Esophagus muscularis mucosa (tissue), 4 donors: ENCODE measurements at regions not wholly inside any gene's neighbourhood (a gene's known extent, or its start where the extent isn't known, plus 50 kb on each side); places are given as distances from the start of the nearest gene placed in this dataset.

Experiments
- DNase-seq: peaks from one replicate; pipeline ENCODE4 v3.0.0-alpha.2; 2017; ENCODE audit errors: extremely low spot score
- H3K27ac ChIP-seq, 4 donors: fragments of 200-600 bp; sonication (generic); replicated peaks in 1 of 4; 1 replicate in 3 of 4; 2 replicates in 1 of 4; pipeline ENCODE4 v1.5.1; 2016 to 2019; ENCODE audit warnings: mild to moderate bottlenecking in 1 of 4
- H3K27me3 ChIP-seq, 4 donors: fragments of 200-600 bp; sonication (generic); one replicate each; pipeline versions ENCODE4 v1.5.1 to v1.6.0; 2016 to 2019
- H3K36me3 ChIP-seq, 4 donors: fragments of 200-600 bp; sonication (generic); one replicate each; pipeline ENCODE4 v1.5.1; 2016 to 2019
- H3K4me1 ChIP-seq, 4 donors: fragments of 200-600 bp; sonication (generic); one replicate each; pipeline ENCODE4 v1.5.1; 2016 to 2019
- H3K4me3 ChIP-seq, 4 donors: fragments of 200-600 bp; sonication (generic); 1 replicate in 2 of 4; 2 replicates in 2 of 4; pipeline ENCODE4 v1.5.1; 2016 to 2019; ENCODE audit warnings: mild to moderate bottlenecking in 4 of 4, moderate library complexity in 1 of 4
- H3K9me3 ChIP-seq, 4 donors: fragments of 200-600 bp; sonication (generic); 1 replicate in 3 of 4; 2 replicates in 1 of 4; pipeline ENCODE4 v1.5.1; 2016 to 2019
- EP300 ChIP-seq: sonication (generic); formaldehyde crosslinking; IDR thresholded peaks from one replicate; pipeline ENCODE4 v1.6.1; 2017; ENCODE audit warnings: antibody characterized with exemption
- POLR2A ChIP-seq: fragments of 450-650 bp; IDR thresholded peaks from one replicate; pipeline ENCODE4 v1.6.1; 2017; ENCODE audit warnings: antibody characterized with exemption, moderate library complexity, mild to moderate bottlenecking, low read depth
- POLR2AphosphoS5 ChIP-seq, 2 donors: sonication (generic); formaldehyde crosslinking; IDR thresholded peaks; one replicate each; pipeline ENCODE4 v1.6.1; 2017; ENCODE audit warnings: antibody characterized with exemption in 2 of 2
- WGBS: methylation state at CpG from one replicate; pipeline ENCODE4 v1.1.5; 2018; 5-methylcytosine and 5-hydroxymethylcytosine counted together
- intact Hi-C: fragments of 100-400 bp; cut with DNase I; formaldehyde crosslinking; loops from one replicate; pipeline ENCODE4 v1.15.1; 2023
- TF ChIP-seq, protein P1 (sequence below), 3 experiments: fragments of 200-600 bp in 2 of 3; fragments of 450-650 bp in 1 of 3; sonication (generic) in 2 of 3; IDR thresholded peaks; one replicate each; pipeline ENCODE4 v1.5.1; 2017 to 2019; ENCODE audit warnings: antibody characterized with exemption in 3 of 3, mild to moderate bottlenecking in 2 of 3, moderate library complexity in 1 of 3

DNA sequence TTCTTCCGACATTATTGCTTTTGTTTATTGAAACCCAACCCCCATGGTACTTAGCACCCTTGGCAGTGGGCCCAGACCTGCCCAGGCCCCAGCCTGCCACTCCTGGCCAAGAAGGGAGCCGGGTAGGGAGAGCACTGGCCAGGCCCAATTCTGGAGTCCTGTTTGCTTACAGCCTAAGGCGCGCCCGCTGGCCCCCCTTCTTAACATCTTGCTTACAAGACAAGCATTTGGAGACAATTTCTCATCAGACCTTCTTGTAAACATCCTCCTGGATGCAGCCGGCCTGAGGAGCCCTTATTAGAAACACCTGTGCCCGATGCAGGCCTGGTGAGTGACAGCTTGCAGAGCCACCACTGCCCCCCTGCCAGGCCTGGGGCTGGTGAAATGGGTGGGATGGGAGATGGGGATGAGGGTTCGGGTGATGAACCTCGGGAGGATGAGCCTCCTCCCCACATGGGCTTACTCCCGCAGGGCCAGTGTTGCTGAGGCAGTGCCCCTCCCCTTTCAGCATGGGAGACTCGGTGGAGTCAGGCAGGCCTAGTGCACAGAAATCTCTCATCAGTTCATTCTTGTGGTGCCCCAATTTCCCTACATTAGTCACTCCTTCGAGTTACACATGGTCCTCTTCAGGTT, 217.5 kb downstream of the CYP26B1 start:
- Histone ChIP-seq H3K27me3 (peaks cover 0 to 9% (median 0%) of the 10 kb centered on the region in 4 donors), H3K27ac (no peak overlapping the region), H3K9me3 (no peaks in the 10 kb centered on the region), H3K4me3 (no peak overlapping the region), H3K4me1 (peaks cover 0 to 3% (median 0%) of the 10 kb centered on the region in 4 donors), H3K36me3 (no peaks in the 10 kb centered on the region)
- peak; percentile 80 for DNase-seq
- WGBS = 66% methylated on average over 11 of the region's 12 CpGs
- intact Hi-C loops = no loop called here
- TF ChIP-seq, protein P1, sequence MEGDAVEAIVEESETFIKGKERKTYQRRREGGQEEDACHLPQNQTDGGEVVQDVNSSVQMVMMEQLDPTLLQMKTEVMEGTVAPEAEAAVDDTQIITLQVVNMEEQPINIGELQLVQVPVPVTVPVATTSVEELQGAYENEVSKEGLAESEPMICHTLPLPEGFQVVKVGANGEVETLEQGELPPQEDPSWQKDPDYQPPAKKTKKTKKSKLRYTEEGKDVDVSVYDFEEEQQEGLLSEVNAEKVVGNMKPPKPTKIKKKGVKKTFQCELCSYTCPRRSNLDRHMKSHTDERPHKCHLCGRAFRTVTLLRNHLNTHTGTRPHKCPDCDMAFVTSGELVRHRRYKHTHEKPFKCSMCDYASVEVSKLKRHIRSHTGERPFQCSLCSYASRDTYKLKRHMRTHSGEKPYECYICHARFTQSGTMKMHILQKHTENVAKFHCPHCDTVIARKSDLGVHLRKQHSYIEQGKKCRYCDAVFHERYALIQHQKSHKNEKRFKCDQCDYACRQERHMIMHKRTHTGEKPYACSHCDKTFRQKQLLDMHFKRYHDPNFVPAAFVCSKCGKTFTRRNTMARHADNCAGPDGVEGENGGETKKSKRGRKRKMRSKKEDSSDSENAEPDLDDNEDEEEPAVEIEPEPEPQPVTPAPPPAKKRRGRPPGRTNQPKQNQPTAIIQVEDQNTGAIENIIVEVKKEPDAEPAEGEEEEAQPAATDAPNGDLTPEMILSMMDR (IDR thresholded peaks at IDR 0.05) = no peak
- TF ChIP-seq POLR2A = no peak
- no peak for TF ChIP-seq EP300
- TF ChIP-seq POLR2AphosphoS5 (IDR thresholded peaks at IDR 0.05) = no peak

GRCh38 chr2:71929482-71929772, 218.2 kb downstream of the CYP26B1 start:
- TF ChIP-seq EP300 (no peak), POLR2A (no peak), POLR2AphosphoS5 (IDR thresholded peaks at IDR 0.05) (no peak)
- TF ChIP-seq, protein P1 (IDR thresholded peaks at IDR 0.05) = no peak
- Histone ChIP-seq H3K9me3 (no peaks in the 10 kb centered on the region), H3K4me3 (no peak overlapping the region), H3K27ac (no peak overlapping the region), H3K27me3 (peaks cover 0 to 9% (median 0%) of the 10 kb centered on the region in 4 donors), H3K36me3 (no peaks in the 10 kb centered on the region), H3K4me1 (no peaks in the 10 kb centered on the region)
- peak; percentile 66 for DNase-seq
- WGBS = 89% methylated on average over 2 of the region's 2 CpGs
- intact Hi-C loops = loop anchor here (5.0 to 10.0 kb wide), 3 partner anchors 218 to 815 kb away; partner anchors contain the start of gene CYP26B1

DNA sequence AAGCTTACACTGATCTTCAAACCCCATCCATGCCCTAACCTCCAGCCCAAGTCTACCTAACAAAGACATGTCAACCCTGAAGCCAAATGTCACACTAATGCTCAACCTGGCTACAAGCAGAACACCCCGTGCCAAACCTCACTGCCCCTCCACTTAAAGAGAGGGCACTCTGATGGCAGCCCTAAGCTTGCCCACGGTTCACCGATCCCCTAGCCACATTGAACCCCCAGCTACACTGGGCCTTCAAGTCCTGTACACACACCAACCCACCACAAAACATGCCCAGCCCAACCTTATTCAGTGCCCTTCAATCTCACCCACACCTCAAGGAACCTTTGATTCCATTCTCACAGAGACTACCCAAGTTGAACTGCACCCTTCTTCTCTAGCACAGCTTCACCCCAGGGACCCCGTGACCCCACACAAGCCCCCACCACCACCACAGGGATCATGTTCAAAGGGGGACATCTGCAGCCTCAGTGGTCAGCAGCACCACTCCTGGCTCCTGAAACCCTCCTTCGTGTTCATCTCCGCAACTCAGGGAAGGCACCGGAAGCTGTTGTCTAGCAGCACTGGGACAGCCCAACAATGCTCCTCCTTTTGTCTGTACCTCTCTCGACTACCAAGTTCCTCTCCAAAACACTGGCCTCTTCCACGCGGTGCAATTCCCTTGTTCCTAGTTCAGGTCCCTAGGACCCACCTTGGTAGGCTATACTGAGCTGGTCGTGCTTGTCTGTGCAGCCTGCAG, 218.8 kb downstream of the CYP26B1 start:
- H3K4me1 ChIP-seq = no peaks in the 10 kb centered on the region
- peaks cover 0 to 9% (median 0%) of the 10 kb centered on the region in 4 donors for H3K27me3 ChIP-seq
- no peak overlapping the region for H3K4me3 ChIP-seq
- H3K36me3 ChIP-seq = no peaks in the 10 kb centered on the region
- no peak overlapping the region for H3K27ac ChIP-seq
- TF ChIP-seq EP300 (no peak), POLR2AphosphoS5 (IDR thresholded peaks at IDR 0.05) (no peak), POLR2A (no peak)
- DNase-seq = peak; percentile 55
- intact Hi-C loops = loop anchor here (5.0 to 10.0 kb wide), 3 partner anchors 218 to 816 kb away; partner anchors contain the start of gene CYP26B1
- WGBS = 89% methylated on average over 10 of the region's 11 CpGs
- H3K9me3 ChIP-seq = no peaks in the 10 kb centered on the region

DNA sequence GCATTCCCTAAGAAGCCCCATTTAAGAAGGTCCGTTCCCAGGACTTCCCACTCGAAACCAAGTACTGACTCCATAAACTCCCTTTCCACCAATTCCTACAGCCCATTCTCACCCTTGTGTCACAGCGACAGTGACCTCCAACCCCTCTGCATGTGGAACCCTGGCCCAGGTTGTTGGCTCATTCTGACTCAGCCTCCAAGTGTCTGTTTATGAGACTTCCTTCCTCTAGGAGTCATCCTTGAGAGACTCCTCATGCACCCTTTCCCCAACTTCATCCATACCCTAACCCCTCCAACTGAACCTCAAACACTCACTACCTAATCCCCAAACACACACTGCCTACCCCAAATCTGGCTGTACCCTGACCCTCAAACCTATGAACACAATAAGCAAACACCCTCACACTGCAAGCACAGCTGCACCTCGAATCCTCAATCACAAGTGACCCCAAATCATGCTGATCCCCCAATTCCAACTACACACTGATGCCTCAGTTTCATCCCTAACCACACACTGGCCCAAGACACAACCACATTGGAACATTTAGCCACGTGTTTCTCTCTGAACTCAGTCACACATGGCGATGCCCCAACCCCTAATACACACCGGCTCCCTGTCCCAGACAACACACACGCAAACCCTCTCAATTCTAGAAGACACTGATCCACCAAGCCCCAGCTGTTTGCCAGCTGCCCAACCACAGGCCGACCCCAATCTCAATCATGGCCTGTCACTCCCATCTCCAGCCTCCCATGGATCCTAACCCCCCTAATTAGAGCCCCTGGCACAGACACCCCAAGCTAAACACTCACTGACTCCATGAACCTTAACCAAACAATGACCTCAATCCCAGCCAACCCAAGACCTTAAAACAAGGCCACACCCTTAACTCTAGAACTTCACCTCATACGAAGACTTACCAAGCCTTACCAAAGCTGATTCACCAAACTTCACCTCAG, 219.6 kb downstream of the CYP26B1 start:
- no peaks in the 10 kb centered on the region for H3K36me3 ChIP-seq
- no peak overlapping the region for H3K4me3 ChIP-seq
- no peaks in the 10 kb centered on the region for H3K4me1 ChIP-seq
- intact Hi-C loops = loop anchor here (5.0 to 10.0 kb wide), 3 partner anchors 219 to 817 kb away; partner anchors contain the start of gene CYP26B1
- peak; percentile 87 for DNase-seq
- no peaks in the 10 kb centered on the region for H3K9me3 ChIP-seq
- WGBS = 95% methylated on average over 10 of the region's 10 CpGs
- no peak overlapping the region for H3K27ac ChIP-seq
- peaks cover 0 to 7% (median 0%) of the 10 kb centered on the region in 4 donors for H3K27me3 ChIP-seq
- TF ChIP-seq EP300 (no peak), POLR2AphosphoS5 (IDR thresholded peaks at IDR 0.05) (no peak), POLR2A (no peak)
- TF ChIP-seq, protein P1 (IDR thresholded peaks at IDR 0.05) = no peak
